ENCODE measurements at regions not wholly inside any gene's neighbourhood (a gene's known extent, or its start where the extent isn't known, plus 50 kb on each side); places are given as distances from the start of the nearest gene placed in this dataset.
"Not testable (repeated sequence)": the region's sequence is repeated elsewhere in the genome, so short reads cannot be mapped to it uniquely, and the experiment has no call there.

- Histone ChIP-seq H3K27me3 (ENCODE audit: control insufficient read depth, insufficient read depth, low read length) (no peaks in the 10 kb centered on the region), H3K4me3 (ENCODE audit: low read length) (no peak overlapping the region), H3K36me3 (ENCODE audit: control insufficient read depth, insufficient read depth, low read length) (no peaks in the 10 kb centered on the region), H3K9me3 (ENCODE audit: control insufficient read depth, low read length) (no peaks in the 10 kb centered on the region), H3K9ac (ENCODE audit: low read length) (no peak overlapping the region), H3K4me1 (ENCODE audit: control insufficient read depth, insufficient read depth, low read length) (peaks cover 10% of the 10 kb centered on the region)
Measured at GRCh38 chr3:193910886-193911738, 224.8 kb upstream of the HES1 start.

- H3K9ac ChIP-seq (ENCODE audit: low read length) = no peak overlapping the region
- H3K9me3 ChIP-seq (ENCODE audit: control insufficient read depth, low read length) = no peaks in the 10 kb centered on the region
- H3K4me3 ChIP-seq (ENCODE audit: low read length) = no peak overlapping the region
- no peaks in the 10 kb centered on the region for H3K36me3 ChIP-seq (ENCODE audit: control insufficient read depth, insufficient read depth, low read length)
- no peaks in the 10 kb centered on the region for H3K27me3 ChIP-seq (ENCODE audit: control insufficient read depth, insufficient read depth, low read length)
- H3K4me1 ChIP-seq (ENCODE audit: control insufficient read depth, insufficient read depth, low read length) = peaks cover 10% of the 10 kb centered on the region
Measured at GRCh38 chr3:193911784-193912340, 224.1 kb upstream of the HES1 start.

DNA sequence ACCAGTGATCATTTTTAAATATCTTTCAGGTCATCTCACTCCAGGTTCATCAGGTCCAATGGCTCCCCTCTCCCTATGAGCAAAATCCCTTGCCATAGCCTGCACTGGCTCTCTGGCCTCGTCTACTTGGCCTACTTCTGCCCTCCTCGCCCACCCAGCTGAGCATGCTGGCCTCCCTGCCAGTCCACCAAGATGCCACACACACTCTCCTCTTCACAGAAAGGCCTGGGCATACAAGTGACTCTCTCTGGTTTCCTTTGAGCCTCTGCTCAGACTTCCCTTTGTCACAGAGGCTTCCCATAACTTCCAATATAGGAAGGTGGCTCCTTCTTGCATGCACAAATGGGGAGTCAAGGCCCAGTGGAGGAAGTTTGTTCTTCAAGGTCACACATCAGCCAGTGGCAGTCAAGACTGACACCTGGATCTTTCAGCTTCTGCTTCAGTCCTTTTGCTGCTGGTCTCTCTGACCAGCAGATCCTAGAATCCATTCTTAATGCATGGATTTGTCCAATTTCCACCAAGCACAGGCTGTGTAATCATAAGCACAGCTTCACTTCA, 223.2 kb upstream of the HES1 start:
- Histone ChIP-seq H3K9me3 (ENCODE audit: control insufficient read depth, low read length) (no peaks in the 10 kb centered on the region), H3K36me3 (ENCODE audit: control insufficient read depth, insufficient read depth, low read length) (no peaks in the 10 kb centered on the region), H3K4me3 (ENCODE audit: low read length) (no peak overlapping the region), H3K27me3 (ENCODE audit: control insufficient read depth, insufficient read depth, low read length) (no peaks in the 10 kb centered on the region), H3K4me1 (ENCODE audit: control insufficient read depth, insufficient read depth, low read length) (peaks cover 10% of the 10 kb centered on the region), H3K9ac (ENCODE audit: low read length) (no peak overlapping the region)

DNA sequence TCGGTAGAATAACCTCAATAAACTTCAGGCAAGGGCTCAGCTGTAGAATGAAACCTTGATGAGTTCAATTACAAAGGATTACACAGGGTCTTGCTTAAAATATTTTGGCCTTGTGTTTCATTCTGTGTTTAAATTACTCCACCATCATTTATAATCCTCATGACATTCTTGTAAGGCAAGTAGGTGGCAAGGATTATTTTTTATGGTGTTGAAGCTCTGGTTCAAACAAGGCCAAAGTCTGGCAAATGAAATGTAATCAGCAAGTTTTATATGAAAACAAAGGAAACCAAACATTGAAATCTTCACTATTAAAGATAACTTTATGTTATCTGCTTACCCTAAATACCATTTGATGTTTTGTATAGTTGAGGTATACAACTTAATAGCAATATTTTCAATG, 221.3 kb upstream of the HES1 start:
- Histone ChIP-seq H3K9me3 (ENCODE audit: control insufficient read depth, low read length) (no peaks in the 10 kb centered on the region), H3K36me3 (ENCODE audit: control insufficient read depth, insufficient read depth, low read length) (no peaks in the 10 kb centered on the region), H3K9ac (ENCODE audit: low read length) (no peak overlapping the region), H3K4me3 (ENCODE audit: low read length) (no peak overlapping the region), H3K27me3 (ENCODE audit: control insufficient read depth, insufficient read depth, low read length) (no peaks in the 10 kb centered on the region), H3K4me1 (ENCODE audit: control insufficient read depth, insufficient read depth, low read length) (peaks cover 10% of the 10 kb centered on the region)

DNA sequence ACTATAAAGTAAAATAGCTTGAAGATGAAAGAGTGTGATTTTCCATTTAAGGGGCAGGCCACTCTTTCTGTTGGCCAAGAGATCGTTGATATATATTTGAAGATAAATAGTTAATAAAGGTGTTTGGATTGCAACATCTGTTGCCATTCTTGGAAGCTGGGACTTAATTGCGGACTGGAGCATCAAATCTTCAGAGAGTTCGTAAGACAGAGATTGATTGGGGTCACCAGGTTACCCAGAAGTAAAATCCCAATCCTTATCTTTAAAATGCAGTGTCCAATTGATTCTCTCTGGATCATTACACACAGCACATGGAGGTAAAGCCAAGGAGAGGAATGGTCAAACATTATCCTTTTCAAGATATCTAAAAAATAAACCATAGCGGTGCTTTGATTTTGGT, 220.8 kb upstream of the HES1 start:
- Histone ChIP-seq H3K36me3 (ENCODE audit: control insufficient read depth, insufficient read depth, low read length) (no peaks in the 10 kb centered on the region), H3K9ac (ENCODE audit: low read length) (no peak overlapping the region), H3K9me3 (ENCODE audit: control insufficient read depth, low read length) (no peaks in the 10 kb centered on the region), H3K27me3 (ENCODE audit: control insufficient read depth, insufficient read depth, low read length) (no peaks in the 10 kb centered on the region), H3K4me1 (ENCODE audit: control insufficient read depth, insufficient read depth, low read length) (peaks cover 10% of the 10 kb centered on the region), H3K4me3 (ENCODE audit: low read length) (no peak overlapping the region)

DNA sequence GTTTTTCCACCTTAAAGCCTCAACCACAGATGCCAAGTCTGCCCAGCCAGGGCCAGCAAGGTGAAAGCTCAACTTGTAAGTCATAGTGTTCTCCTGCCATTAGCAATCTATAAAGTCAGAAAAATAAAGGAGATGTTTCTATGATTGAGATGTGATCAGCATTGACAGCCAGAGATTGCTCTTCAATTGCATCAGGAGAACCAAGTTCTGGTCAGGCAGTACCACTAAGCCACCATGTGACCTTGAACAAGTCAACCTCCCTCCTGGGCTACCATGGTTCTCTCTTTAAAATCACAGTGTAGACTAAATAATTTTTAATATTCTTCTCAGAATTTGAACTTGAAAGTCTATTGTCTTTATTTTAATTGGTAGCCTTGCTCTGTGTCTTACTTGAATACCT, 220.3 kb upstream of the HES1 start:
- no peak overlapping the region for H3K4me3 ChIP-seq (ENCODE audit: low read length)
- H3K27me3 ChIP-seq (ENCODE audit: control insufficient read depth, insufficient read depth, low read length) = no peaks in the 10 kb centered on the region
- no peaks in the 10 kb centered on the region for H3K9me3 ChIP-seq (ENCODE audit: control insufficient read depth, low read length)
- H3K4me1 ChIP-seq (ENCODE audit: control insufficient read depth, insufficient read depth, low read length) = peaks cover 10% of the 10 kb centered on the region
- H3K9ac ChIP-seq (ENCODE audit: low read length) = no peak overlapping the region
- no peaks in the 10 kb centered on the region for H3K36me3 ChIP-seq (ENCODE audit: control insufficient read depth, insufficient read depth, low read length)

DNA sequence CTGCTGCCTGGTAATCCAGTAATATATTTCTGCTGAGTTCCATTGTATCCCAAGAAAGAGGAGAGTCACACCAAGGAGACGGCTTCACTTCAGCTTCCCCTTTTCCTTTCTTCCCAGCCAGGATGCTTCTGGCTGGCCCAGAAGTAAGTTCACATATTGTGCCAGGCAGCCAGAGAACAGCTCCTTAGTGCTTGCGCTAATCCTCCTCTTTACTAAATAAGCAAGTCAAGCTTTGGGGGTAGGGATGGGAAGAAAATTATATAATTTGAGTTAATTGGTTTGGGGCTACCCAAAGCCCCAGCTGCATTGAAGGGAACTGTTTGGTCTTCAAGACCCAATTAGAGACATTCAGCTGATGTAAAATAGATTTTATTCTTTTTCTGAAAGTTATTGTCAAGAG, 218.8 kb upstream of the HES1 start:
- no peaks in the 10 kb centered on the region for H3K9me3 ChIP-seq (ENCODE audit: control insufficient read depth, low read length)

DNA sequence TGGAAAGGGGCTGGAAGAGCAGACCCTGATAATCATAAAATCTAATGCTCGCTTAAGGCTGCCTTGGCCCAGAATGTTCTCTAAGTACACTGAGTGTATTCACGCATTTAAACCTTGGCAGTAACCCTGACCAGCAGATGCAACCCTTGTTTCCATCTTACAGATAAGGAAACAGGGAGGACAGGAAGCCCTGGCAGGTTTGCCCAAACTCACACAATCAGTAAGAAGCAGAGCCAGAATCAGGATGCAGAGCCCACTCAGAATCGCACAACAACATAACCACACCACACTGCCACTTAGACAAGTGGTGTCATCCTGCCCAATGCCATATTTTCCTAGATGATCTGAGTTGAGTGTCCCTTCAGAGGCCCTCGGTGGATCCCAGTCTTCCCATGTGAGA, 214.5 kb upstream of the HES1 start:
- H3K4me1 ChIP-seq (ENCODE audit: control insufficient read depth, insufficient read depth, low read length) = no peaks in the 10 kb centered on the region
- H3K27me3 ChIP-seq (ENCODE audit: control insufficient read depth, insufficient read depth, low read length) = no peaks in the 10 kb centered on the region
- H3K9me3 ChIP-seq (ENCODE audit: control insufficient read depth, low read length) = no peaks in the 10 kb centered on the region
- no peak overlapping the region for H3K9ac ChIP-seq (ENCODE audit: low read length)
- no peaks in the 10 kb centered on the region for H3K36me3 ChIP-seq (ENCODE audit: control insufficient read depth, insufficient read depth, low read length)
- H3K4me3 ChIP-seq (ENCODE audit: low read length) = no peak overlapping the region

More for the DNA sequence above, 218.8 kb upstream of the HES1 start:
- H3K36me3 ChIP-seq (ENCODE audit: control insufficient read depth, insufficient read depth, low read length) = no peaks in the 10 kb centered on the region
- no peaks in the 10 kb centered on the region for H3K27me3 ChIP-seq (ENCODE audit: control insufficient read depth, insufficient read depth, low read length)
- no peak overlapping the region for H3K9ac ChIP-seq (ENCODE audit: low read length)
- H3K4me3 ChIP-seq (ENCODE audit: low read length) = no peak overlapping the region
- H3K4me1 ChIP-seq (ENCODE audit: control insufficient read depth, insufficient read depth, low read length) = no peaks in the 10 kb centered on the region

DNA sequence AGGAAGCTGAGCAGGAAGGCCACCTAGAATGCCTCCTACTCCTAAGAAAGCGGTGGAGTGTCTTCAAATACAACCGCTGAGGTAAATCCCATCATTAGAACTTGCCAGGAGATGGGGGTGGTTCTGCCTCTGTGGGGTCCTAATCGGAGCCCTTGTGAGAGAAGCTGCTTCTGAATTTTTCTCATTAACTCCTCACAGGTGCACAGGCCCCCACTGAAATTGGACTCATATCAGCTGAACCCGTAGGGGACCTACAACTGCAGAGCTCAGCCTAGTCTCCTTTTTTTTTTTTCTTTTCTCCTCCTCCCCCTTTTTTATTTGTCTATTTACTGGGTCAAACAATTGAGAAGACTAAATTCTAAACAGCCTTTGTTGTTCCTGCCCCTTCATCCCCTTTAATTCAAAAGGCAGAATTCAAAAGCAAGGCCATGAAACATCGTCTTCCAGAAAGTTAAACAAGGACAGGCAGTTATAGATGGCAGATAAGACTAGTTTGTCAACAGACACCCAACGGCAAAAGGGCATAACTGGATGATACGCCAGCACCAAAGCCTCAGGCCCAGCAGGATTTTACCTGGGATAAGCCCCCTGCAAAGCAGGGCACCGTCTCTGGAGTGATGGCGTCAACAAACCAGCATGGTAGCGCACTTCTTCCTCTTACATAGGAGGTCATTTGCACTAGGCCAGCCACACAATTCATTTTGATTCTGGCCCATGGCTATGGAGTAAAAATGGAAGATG, 213.7 kb upstream of the HES1 start:
- Histone ChIP-seq H3K36me3 (ENCODE audit: control insufficient read depth, insufficient read depth, low read length) (no peaks in the 10 kb centered on the region), H3K9me3 (ENCODE audit: control insufficient read depth, low read length) (no peaks in the 10 kb centered on the region), H3K9ac (ENCODE audit: low read length) (no peak overlapping the region), H3K4me3 (ENCODE audit: low read length) (no peak overlapping the region), H3K27me3 (ENCODE audit: control insufficient read depth, insufficient read depth, low read length) (no peaks in the 10 kb centered on the region), H3K4me1 (ENCODE audit: control insufficient read depth, insufficient read depth, low read length) (no peaks in the 10 kb centered on the region)

DNA sequence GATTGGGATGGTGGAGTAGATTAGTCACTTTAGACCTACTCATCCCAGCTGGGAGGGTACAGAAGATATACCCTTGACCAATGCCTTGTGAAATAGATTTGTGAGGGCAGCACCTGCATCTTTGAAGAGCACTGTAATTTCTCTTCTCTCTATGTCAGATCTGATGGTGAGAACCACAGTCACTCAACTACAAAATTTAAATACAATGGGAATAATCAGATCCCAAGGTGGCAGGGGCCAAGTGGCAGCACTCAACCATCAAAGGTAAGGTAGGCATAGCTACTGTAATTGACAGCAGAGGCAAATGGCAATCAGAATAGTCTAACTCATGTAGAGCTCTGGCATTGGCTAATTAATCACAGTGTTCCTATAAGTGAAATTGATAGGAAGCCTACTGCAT, 212.0 kb upstream of the HES1 start:
- not testable (repeated sequence) for H3K4me3 ChIP-seq (ENCODE audit: low read length); H3K36me3 ChIP-seq (ENCODE audit: control insufficient read depth, insufficient read depth, low read length); H3K9me3 ChIP-seq (ENCODE audit: control insufficient read depth, low read length); H3K27me3 ChIP-seq (ENCODE audit: control insufficient read depth, insufficient read depth, low read length); H3K9ac ChIP-seq (ENCODE audit: low read length)
- H3K4me1 ChIP-seq (ENCODE audit: control insufficient read depth, insufficient read depth, low read length) = peaks cover 16% of the 10 kb centered on the region

DNA sequence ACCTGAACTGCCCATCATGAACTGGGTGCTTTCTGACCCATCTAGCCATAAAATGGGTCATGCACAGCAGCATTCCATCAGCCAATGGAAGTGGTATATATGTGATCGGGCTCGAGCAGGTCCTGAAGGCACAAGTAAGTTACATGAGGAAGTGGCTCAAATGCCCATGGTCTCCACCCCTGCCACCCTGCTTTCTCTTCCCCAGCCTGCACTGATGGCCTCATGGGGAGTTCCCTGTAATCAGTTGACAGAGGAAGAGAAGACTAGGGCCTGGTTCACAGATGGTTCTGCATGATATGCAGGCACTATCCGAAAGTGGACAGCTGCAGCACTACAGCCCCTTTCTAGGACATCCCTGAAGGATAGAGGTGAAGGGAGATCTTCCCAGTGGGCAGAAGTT, 209.9 kb upstream of the HES1 start:
- not testable (repeated sequence) for H3K9ac ChIP-seq (ENCODE audit: low read length)

More for the DNA sequence above, 209.9 kb upstream of the HES1 start:
- H3K4me1 ChIP-seq (ENCODE audit: control insufficient read depth, insufficient read depth, low read length) = peaks cover 26% of the 10 kb centered on the region
- H3K27me3 ChIP-seq (ENCODE audit: control insufficient read depth, insufficient read depth, low read length); H3K4me3 ChIP-seq (ENCODE audit: low read length); H3K36me3 ChIP-seq (ENCODE audit: control insufficient read depth, insufficient read depth, low read length); H3K9me3 ChIP-seq (ENCODE audit: control insufficient read depth, low read length): not testable (repeated sequence)
